PC-9 (cell line): ENCODE measurements at regions not wholly inside any gene's neighbourhood (a gene's known extent, or its start where the extent isn't known, plus 50 kb on each side); places are given as distances from the start of the nearest gene placed in this dataset.

Source experiments
- BruUV-seq: library from RNA; stranded (reverse); fragments of 400-500 nt; replicated peaks from 2 replicates; lab custom pipeline; 2021; lab: Mats Ljungman, UMichigan
- CTCF ChIA-PET: fragments of 300-600 bp; sonication (Branson Sonifier 250); formaldehyde crosslinking; loops from one replicate; lab custom pipeline; 2022; ENCODE audit warnings: antibody characterized with exemption; lab: Charles Lee
- POLR2A ChIA-PET: fragments of 300-600 bp; sonication (Branson Sonifier 250); formaldehyde crosslinking; loops from one replicate; lab custom pipeline; 2022; ENCODE audit warnings: antibody characterized with exemption; ENCODE audit not compliant: unreplicated experiment; lab: Charles Lee
- DNase-seq, 2 experiments: peaks; one replicate each; pipeline versions ENCODE4 v3.0.0 to v3.0.0-alpha.2; 2015 to 2022; ENCODE audit warnings: mixed read lengths in 1 of 2
- H2AFZ ChIP-seq: fragments of 200-600 bp; sonication (generic); 2 replicates; pipeline ENCODE4 v1.8.1; 2017; ENCODE audit warnings: antibody characterized with exemption
- H3F3A ChIP-seq: fragments of 200-600 bp; sonication (generic); 2 replicates; pipeline ENCODE4 v1.8.1; 2017; ENCODE audit warnings: antibody characterized with exemption, mild to moderate bottlenecking, low read depth; ENCODE audit not compliant: insufficient read depth
- H3K27ac ChIP-seq: fragments of 200-600 bp; sonication (generic); 2 replicates; pipeline ENCODE4 v1.6.1; 2016; ENCODE audit warnings: mixed run types
- H3K27me3 ChIP-seq: fragments of 200-600 bp; sonication (generic); 2 replicates; pipeline ENCODE4 v1.6.1; 2016; ENCODE audit warnings: low read depth, mixed run types; ENCODE audit not compliant: insufficient read depth
- H3K36me3 ChIP-seq: fragments of 200-600 bp; sonication (generic); 2 replicates; pipeline ENCODE4 v1.6.1; 2016; ENCODE audit warnings: low read depth, mixed run types
- H3K4me1 ChIP-seq: fragments of 200-600 bp; sonication (generic); replicated peaks from 2 replicates; pipeline ENCODE4 v1.6.1; 2016; ENCODE audit warnings: mixed run types; ENCODE audit not compliant: insufficient read depth
- H3K4me2 ChIP-seq: fragments of 200-600 bp; sonication (generic); 2 replicates; pipeline ENCODE4 v1.6.1; 2017; ENCODE audit warnings: mixed run types
- H3K4me3 ChIP-seq: fragments of 200-600 bp; sonication (generic); 2 replicates; pipeline ENCODE4 v1.6.1; 2016; ENCODE audit warnings: mixed run types
- H3K79me2 ChIP-seq: fragments of 200-600 bp; sonication (generic); 2 replicates; pipeline ENCODE4 v1.6.1; 2017; ENCODE audit warnings: low read depth, mixed run types
- H3K9me2 ChIP-seq: fragments of 200-600 bp; sonication (generic); 2 replicates; pipeline ENCODE4 v1.8.1; 2017; ENCODE audit warnings: mild to moderate bottlenecking; ENCODE audit not compliant: insufficient read depth
- H3K9me3 ChIP-seq: fragments of 200-600 bp; sonication (generic); 2 replicates; pipeline ENCODE4 v1.8.1; 2016; ENCODE audit warnings: low read depth; ENCODE audit not compliant: insufficient read depth
- H4K20me1 ChIP-seq: fragments of 200-600 bp; sonication (generic); 2 replicates; pipeline ENCODE4 v1.8.1; 2017; ENCODE audit not compliant: insufficient read depth
- CTCF ChIP-seq: fragments of 200-600 bp; sonication (generic); conservative IDR thresholded peaks from 2 replicates; pipeline ENCODE4 v1.6.1; 2017; ENCODE audit warnings: mixed run types, antibody characterized with exemption, mild to moderate bottlenecking, moderate library complexity
- EZH2 ChIP-seq: fragments of 200-600 bp; sonication (generic); IDR thresholded peaks from 2 replicates; pipeline ENCODE4 v1.8.0; 2017; ENCODE audit warnings: antibody characterized with exemption, low read depth
- intact Hi-C: fragments of 100-400 bp; cut with micrococcal nuclease; formaldehyde crosslinking; loops from one replicate; pipeline ENCODE4 v1.10.0; 2022; ENCODE audit not compliant: unreplicated experiment

GRCh38 chr15:89035150-89035549 is 53.1 kb upstream of the ABHD2 start:
- TF ChIP-seq EZH2 (no peak), CTCF (no peak)
- no peak overlapping the region for H2AFZ ChIP-seq
- no peak overlapping the region for H3K4me3 ChIP-seq
- DNase-seq: no peak
- no peaks in the 10 kb centered on the region for H3K4me1 ChIP-seq
- no peaks in the 10 kb centered on the region for H3K79me2 ChIP-seq
- no peak overlapping the region for H3K4me2 ChIP-seq
- no peaks in the 10 kb centered on the region for H4K20me1 ChIP-seq
- H3K27ac ChIP-seq: no peak overlapping the region
- no TSS peak for BruUV-seq
- H3K36me3 ChIP-seq: no peaks in the 10 kb centered on the region
- no peaks in the 10 kb centered on the region for H3K9me2 ChIP-seq
- no peaks in the 10 kb centered on the region for H3F3A ChIP-seq
- H3K9me3 ChIP-seq: no peaks in the 10 kb centered on the region
- intact Hi-C loops: no loop called here
- ChIA-PET CTCF (no interaction called here), POLR2A (no interaction called here)
- peaks cover 7% of the 10 kb centered on the region; the same call in 1 of the 2 replicates for H3K27me3 ChIP-seq

- DNase-seq: no peak
- Histone ChIP-seq H3K4me1 (no peaks in the 10 kb centered on the region), H3K4me3 (no peak overlapping the region), H3K9me3 (no peaks in the 10 kb centered on the region), H3K9me2 (no peaks in the 10 kb centered on the region), H3K36me3 (no peaks in the 10 kb centered on the region), H3F3A (no peaks in the 10 kb centered on the region), H3K79me2 (no peaks in the 10 kb centered on the region), H3K27ac (no peak overlapping the region), H2AFZ (no peak overlapping the region), H4K20me1 (no peaks in the 10 kb centered on the region), H3K4me2 (no peak overlapping the region), H3K27me3 (peaks cover 7% of the 10 kb centered on the region; the same call in 1 of the 2 replicates)
- POLR2A ChIA-PET: no interaction called here
- no peak for TF ChIP-seq EZH2
- no peak for TF ChIP-seq CTCF
- intact Hi-C loops: no loop called here
- BruUV-seq: no TSS peak
- CTCF ChIA-PET: interaction anchor here (0.7 kb wide), 1 partner anchor 115 kb away, joined by 10 read pairs; no protein-coding TSS in a partner anchor
Measured at GRCh38 chr15:89035658-89036057, 52.6 kb upstream of the ABHD2 start.

- Histone ChIP-seq H3K4me3 (no peak overlapping the region), H3K27me3 (peaks cover 7% of the 10 kb centered on the region; the same call in 1 of the 2 replicates), H3K9me2 (no peaks in the 10 kb centered on the region), H3K36me3 (no peaks in the 10 kb centered on the region), H2AFZ (no peak overlapping the region), H3K4me2 (no peak overlapping the region), H4K20me1 (no peaks in the 10 kb centered on the region), H3K79me2 (no peaks in the 10 kb centered on the region), H3K27ac (no peak overlapping the region), H3K4me1 (no peaks in the 10 kb centered on the region), H3K9me3 (no peaks in the 10 kb centered on the region), H3F3A (no peaks in the 10 kb centered on the region)
- no peak for DNase-seq
- POLR2A ChIA-PET: no interaction called here
- no TSS peak for BruUV-seq
- CTCF ChIA-PET: no interaction called here
- TF ChIP-seq CTCF: no peak
- no peak for TF ChIP-seq EZH2
- intact Hi-C loops: no loop called here
Measured at GRCh38 chr15:89038146-89038545, 50.1 kb upstream of the ABHD2 start.
